H1 (cell line): ENCODE measurements at regions not wholly inside any gene's neighbourhood (a gene's known extent, or its start where the extent isn't known, plus 50 kb on each side); places are given as distances from the start of the nearest gene placed in this dataset.

Experiments used
- ATF2 ChIP-seq: IDR thresholded peaks from 2 replicates; pipeline ENCODE4 v1.6.1; 2012; ENCODE audit warnings: low read length, inconsistent platforms
- BACH1 ChIP-seq: IDR thresholded peaks from 2 replicates; pipeline ENCODE4 v1.6.1; 2012; ENCODE audit warnings: low read length, improper control_type of control experiment
- CEBPB ChIP-seq: IDR thresholded peaks from 2 replicates; pipeline ENCODE4 v1.6.1; 2012; ENCODE audit warnings: low read depth, low read length
- CHD7 ChIP-seq: fragments of 300-600 bp; sonication (generic); IDR thresholded peaks from 2 replicates; pipeline ENCODE4 v1.7.1; 2012; ENCODE audit warnings: low read length, moderate library complexity, mild to moderate bottlenecking, inconsistent platforms; ENCODE audit not compliant: insufficient replicate concordance
- TEAD4 ChIP-seq: IDR thresholded peaks from 2 replicates; pipeline ENCODE4 v1.6.1; 2012; ENCODE audit warnings: low read depth, low read length, inconsistent platforms, mixed read lengths

GRCh38 chr6:156634951-156635371 is 142.2 kb upstream of the ARID1B start (continued):
- TF ChIP-seq CHD7, result no peak
- no peak for TF ChIP-seq ATF2
- no peak for TF ChIP-seq CEBPB
- no peak for TF ChIP-seq TEAD4
- no peak for TF ChIP-seq BACH1
